ENCODE measurements at regions not wholly inside any gene's neighbourhood (a gene's known extent, or its start where the extent isn't known, plus 50 kb on each side); places are given as distances from the start of the nearest gene placed in this dataset.

DNA sequence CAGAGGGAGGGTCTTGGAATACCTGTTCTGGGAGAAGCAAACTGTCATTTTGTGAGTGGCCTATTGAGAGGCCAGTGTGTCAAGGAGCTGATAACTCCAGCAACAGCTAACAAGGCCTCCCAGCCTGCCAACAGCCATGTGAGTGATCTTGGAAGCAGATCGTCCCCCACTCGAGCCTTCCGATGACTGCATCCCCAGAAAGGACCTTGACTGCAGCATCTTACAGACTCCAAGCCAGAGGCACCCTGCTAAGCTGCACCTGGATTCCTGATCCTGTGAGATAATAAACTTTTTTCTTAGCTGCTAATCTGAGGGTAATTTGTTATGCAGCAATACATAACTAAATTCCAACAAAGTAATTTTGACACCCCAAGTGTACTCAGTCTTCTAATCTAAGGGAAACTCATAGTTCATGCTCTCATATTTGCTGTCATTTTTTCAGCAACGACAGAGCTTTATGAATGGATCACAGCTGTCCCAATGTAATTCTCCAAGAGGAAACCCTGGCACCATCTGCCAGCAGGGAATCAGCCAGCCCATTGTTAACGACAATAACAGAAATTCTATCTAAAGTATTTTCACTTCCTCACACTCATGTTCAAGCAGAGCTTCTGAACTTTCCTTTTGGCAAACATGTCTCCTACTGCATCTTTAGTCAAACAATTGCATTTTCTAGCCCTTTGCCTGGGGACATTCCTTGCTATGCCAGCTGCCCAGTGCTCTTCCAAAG, 470.2 kb upstream of the BTBD3 start:
- no peak for DNase-seq (ENCODE audit: low read depth in 2 of 2)

DNA sequence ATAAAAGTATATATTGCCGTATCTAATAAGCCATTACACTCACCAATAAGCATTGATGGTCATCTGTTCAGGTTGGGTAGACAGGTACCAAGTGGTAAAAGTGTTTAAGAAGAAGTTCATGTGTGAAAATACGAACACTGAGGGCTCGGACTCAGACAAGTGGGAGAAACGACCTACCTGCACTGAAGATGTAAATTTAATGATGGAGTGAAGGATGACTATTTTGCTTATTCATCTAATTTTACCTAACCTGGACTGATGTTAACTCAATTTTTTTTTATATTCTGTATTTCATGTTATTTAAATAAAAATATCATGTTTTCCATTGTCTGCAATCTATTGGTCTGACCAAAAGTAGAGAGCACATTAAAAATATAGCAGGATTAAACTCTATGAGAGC, 469.1 kb upstream of the BTBD3 start:
- no peak for DNase-seq (ENCODE audit: low read depth in 2 of 2)

DNA sequence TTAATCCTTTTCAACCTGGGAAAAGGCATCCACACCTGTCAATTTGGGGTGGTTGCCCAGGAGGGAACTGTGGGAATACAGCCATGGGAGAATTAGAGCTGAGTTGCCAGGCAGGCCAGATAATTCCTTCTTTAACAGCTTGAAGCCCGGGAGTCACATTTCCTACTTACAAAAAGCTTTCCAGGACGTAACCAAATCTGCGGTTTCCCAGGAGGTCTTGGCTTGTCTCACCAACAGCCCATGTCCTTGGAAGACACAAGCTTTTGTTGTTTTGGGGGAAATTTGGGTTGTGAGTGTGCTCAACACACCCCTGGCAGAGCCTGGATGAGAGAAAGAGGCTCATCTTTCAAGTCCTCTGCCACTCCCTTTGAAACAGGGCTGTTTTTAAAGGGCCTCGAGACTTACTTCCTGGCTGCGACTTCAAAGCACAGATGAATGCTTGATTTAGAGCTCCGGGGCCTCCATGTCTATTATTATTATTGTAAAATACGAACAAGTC, 465.9 kb upstream of the BTBD3 start:
- DNase-seq (ENCODE audit: low read depth in 2 of 2) = no peak

DNA sequence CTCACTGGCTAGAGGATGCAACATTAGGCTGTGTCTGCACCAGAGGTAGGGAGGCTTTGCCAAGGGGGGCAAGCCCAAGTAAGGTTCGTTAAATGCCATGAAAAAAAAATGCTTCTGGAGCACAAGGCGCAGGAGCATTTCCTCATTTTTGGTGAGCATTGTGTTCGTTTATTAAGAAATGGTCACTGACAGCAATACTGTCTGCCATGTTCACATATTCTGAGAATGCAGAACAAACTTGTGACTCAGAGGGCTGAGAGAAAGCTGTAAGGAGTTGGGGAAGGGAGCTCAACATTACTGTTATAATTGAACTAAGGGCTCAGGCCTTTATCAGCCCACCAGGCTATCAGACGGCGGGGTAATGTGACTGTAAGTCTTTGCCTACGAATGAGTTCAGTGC, 465.4 kb upstream of the BTBD3 start:
- no peak for DNase-seq (ENCODE audit: low read depth in 2 of 2)

DNA sequence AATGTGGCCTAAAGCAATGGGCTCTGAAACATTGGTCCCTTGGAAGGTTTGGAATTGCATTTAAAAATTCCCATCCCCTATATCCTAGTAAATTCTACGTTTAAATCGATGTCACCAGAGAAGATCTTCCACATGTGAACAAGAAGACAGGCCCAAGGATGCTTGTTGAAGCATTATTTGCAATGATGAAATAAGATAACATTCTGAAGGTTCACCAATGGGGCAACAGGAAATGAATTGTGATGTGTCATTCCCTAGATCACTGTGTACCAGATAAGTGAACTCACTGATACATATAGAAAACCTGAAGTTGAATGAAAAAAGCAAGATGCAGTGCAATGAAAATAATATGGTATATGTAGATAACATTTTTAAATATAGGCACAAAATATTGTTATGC, 464.3 kb upstream of the BTBD3 start:
- no peak for DNase-seq (ENCODE audit: low read depth in 2 of 2)

DNA sequence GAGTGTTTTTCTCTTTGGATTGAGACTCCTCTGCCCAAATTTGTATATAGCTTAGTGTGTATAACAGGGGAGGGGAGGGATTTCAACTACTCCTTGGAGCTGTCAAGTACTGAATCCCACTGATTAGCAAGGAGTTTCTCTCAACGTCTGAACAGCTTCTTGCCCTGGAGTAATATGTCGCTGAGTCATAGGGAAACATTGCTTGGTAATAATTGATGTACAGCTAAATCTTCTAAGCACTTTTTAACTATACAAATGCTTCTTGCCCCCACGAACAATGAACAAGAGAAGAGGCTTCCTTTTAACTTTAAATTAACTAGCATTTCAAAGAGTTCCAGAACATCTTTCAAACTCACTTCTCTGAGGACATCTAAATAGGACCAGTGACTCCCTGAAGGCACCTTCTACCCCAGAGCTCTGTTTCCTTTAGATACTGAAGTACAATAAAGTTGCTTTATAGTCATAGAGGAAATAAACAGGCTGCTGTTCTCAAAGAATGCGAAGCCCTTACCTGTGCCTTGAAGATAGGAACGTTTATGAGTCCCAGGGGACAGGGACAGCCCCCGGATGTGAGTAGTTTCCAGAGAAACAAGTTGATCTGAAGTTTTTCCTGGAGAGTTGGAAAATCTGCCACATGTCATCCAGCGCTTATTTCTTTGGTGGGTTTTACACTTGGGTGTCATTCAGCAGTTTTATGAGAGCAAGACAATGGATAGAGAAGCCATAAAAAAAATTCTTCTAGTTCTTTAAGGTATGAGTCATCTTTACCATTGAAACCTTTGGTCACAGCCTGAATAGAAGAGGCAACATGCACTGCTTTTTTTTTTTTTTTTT, 462.5 kb upstream of the BTBD3 start:
- no peak for DNase-seq (ENCODE audit: low read depth in 2 of 2)

DNA sequence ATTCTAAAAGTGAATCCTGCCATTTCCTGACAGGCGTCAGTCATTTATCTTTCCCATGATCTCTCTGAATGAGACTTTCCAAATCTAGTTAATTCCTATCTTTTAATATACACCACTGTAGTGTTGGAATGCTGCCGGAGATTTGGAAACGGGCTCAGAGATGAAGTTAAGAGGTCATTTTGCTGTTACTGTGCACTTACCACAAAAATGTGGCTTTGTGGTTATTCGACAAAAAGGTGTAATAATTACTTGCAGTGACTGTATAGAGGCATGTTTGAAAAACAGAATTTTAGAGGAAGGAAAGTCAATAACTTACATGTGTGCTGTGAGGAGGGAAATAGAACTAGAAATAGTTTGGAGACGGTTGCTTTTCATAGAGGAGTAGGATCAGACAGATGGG, 460.2 kb upstream of the BTBD3 start:
- DNase-seq (ENCODE audit: low read depth in 2 of 2) = no peak

DNA sequence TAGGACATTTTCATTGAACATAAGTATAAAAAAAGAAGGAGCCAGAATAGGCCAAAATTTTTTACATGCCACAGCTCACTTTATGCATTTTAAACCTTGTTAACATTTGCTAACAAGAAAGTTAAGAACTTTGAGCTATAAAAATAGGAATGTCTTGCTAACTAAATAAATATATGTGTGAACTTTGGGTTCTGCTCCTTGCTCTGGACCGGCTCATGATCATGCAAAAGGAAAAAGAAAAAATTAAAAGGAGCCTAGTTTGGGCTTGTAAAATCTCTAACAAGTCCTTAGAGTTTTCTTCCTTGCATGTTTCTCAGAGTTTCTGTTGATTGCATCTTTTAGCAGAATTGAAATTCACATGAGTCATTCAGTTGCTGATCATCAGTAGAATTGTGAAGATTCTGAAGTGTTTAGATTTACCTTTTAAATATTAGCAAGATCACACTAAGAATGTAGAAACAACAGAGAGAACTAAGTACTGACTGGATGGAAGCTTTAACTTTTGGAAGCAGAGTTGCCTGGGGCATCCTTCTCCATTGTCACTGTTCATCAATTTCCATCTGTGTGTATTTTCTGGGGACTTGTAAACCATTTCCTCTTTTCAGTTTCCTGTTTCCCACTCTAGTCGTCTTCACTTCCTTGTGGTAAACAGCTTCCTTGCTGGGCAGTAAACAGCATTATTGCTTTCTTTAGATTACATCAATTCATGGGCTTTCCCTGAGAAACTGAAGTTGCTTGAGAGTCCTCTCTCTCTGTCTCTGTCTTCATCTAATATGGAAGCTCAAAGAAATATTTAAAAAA, 458.4 kb upstream of the BTBD3 start:
- no peak for DNase-seq (ENCODE audit: low read depth in 2 of 2)

DNA sequence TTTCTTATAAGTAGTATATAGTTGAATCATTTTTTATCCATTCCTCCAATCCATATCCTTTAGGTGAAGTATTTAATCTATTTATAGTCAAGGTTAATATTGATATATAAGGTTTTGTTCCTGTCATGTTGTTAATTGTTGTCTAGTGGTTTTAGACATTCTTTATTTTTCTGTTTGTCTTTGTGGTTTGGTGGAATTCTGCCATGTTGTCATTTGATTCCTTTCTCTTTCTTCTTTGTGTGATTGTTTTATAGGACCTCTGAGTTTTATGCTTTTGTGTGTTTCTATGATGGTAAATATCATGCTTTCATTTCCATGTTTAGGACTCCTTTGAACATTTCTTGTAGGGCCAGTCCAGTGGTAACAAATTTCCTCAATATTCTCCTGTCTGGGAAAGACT, 450.3 kb upstream of the BTBD3 start:
- no peak for DNase-seq (ENCODE audit: low read depth in 2 of 2)

DNA sequence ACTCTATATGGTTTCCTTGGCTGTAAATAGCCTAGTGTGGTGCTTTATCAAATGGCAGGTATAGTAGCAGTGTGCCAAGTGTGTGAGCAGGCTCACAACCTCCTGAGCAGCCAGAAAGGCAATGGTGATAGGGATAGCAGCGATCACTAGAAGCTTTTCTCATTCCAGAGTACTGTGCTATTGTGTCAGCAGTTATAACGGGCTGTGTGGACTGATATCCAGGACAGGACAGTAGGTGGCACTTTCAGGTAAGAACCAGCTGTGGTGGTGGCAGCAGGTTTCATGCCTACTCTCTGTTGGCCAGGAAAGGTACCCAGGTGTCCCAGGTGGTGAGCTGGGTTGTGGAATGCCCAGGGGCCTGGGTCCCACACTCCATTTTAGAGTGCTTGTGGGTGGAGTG, 448.8 kb upstream of the BTBD3 start:
- no peak for DNase-seq (ENCODE audit: low read depth in 2 of 2)

DNA sequence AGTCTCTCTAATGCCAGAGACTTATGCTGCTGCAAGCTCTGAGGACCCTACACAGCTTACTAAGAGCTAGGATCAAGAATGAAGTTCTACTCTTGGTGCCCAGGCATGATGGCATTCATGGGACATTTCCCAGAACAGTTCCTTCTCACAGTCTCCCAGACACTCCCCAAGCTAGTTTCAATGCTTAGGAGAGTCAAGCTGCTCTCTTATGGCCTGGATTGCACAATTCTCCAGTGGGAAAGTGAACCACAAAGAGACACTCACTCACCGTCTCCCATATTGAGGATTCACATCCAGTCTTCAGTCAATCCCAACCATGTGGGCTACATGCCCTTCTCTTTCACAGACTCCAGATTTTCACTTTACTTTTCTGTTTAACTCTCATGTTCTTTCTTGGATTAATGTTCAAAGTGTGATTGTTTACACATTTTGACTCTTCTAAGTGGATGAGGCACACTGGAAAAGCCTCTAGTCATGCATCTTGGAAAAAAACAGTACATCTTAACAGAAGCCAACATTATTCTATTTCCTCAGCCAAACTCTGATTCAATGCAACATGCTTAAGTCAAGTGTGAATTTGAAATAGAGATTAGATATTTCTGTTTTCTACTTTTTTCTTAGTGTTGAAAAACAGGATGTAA, 447.8 kb upstream of the BTBD3 start:
- no peak for DNase-seq (ENCODE audit: low read depth in 2 of 2)

DNA sequence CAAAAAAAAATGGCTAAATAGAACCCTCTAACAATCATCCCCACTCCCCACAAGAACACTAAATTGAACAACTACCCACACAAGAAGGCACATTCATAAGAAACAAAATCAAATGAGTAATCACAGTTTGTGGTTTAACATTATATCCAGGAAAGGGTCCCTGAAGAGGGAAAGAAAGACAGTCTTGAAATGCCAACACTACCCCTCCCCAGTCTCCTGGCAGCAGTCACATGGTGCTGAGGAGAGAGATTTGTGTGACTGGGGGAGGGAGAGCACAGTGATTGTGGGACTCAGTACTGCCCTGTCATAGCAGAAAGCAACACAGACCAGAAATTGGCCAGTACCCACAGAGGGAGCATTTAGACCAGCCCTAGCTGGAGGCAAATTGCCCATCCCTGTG, 443.7 kb upstream of the BTBD3 start:
- DNase-seq (ENCODE audit: low read depth in 2 of 2) = no peak

DNA sequence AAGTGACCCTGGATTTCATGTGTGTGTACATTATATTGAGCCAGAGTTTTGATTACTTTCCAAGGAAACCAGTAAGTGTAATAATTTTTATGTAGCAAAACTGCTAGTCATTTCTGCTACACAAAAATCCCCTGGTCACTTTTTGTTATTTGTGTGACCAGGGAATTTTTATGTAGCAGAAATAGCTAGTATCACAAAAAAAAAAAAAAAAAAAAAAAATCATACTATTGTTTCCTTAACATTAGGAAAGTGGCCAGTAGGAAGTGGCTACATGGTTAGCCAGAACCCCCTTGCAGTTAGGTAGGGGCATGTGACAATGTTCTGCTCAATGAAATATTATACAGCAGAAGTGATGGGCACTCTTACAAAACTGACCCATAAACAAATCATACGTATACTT, 434.0 kb upstream of the BTBD3 start:
- DNase-seq (ENCODE audit: low read depth in 2 of 2) = no peak

DNA sequence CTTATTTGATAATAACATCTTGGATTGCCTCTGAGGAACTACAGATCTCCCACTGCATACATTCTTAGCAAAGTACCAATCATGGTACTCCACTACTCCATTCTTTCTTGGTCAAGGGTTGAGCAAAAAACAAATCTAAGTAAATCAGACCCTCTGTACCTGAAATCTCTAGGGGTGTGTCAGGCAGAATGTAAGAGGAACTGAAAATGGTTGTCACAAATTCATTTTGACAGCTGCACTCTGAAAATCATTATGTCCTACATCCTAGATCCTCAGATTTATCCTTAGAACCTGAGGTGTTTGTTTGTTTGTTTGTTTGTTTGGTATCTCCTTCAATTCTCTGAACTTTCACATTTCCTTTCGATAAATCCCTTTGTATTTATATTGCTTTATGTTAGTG, 433.2 kb upstream of the BTBD3 start:
- DNase-seq (ENCODE audit: low read depth in 2 of 2) = no peak

DNA sequence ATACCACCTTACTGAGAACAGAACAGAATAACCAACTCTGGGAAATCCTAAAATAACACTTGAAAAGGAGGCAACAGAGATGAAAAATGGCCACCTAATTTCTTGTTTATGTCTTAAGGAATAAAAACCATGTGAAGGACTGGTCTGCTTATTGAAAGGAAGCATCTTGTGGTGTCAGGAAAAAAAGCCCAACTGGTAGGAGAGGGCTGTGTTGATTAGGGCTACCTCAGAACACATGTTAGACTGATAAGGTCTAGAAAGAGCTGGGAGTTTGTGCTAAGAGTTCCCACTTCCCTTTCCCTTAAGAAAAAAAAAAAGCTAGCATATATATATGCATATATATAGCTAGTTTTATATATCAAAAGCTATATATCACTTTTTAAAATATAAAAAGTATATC, 425.3 kb upstream of the BTBD3 start:
- DNase-seq (ENCODE audit: low read depth in 2 of 2) = no peak

DNA sequence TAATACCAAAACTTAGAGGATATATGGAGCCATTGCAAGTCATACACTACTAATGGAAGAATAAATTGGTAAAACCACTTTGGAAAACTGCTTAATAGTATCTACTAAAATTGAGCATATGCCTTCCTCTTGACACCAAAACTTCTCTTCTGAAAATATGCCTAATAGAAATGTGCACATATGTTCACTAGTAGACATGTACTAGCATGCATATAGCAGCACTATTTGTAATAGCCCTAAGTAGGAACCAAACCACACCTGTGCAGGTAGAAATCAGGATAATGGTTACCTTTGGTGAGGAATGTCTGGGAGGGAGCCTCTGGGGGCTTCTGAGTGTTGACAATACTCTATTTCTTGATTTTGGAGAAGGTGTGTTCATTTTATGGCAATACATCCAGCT, 424.8 kb upstream of the BTBD3 start:
- DNase-seq (ENCODE audit: low read depth in 2 of 2) = no peak

DNA sequence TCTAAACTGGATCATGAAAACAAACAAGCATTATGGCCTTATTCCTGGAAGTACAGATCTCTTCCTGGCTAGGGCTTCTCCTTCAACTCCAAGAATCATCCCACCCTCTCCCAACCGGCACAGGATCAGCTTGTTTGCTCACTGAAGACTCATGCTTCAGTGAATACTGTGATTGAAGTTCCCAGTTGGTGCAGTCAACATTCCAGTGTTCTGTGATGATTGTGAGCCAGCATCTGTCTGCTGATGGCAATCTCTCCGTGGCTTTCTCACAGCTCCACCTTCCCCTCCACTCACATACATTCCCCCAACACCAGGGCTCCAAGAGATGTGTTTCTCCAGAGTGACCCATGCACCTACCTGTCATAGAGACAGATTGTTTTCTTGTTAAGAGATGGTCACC, 421.3 kb upstream of the BTBD3 start:
- DNase-seq (ENCODE audit: low read depth in 2 of 2) = no peak

DNA sequence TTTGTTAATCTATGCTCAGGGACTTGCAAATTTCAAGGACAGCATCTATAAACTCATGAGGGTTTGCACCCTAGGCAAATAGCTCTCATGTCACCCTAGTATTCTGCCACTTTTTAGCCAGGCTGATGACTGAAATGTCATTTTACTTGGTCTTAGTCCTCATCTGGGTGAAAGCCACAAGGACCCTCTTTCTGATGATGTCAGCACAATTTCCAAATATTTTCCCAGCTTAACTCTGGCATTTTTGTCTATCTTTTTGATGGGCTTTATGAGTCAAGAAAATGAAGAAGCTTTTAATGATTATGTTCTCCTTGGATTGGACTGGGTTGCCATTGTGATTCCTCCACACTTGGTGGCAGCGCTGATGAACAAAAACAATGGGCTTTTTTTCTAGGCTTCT, 420.1 kb upstream of the BTBD3 start:
- DNase-seq (ENCODE audit: low read depth in 2 of 2) = no peak

DNA sequence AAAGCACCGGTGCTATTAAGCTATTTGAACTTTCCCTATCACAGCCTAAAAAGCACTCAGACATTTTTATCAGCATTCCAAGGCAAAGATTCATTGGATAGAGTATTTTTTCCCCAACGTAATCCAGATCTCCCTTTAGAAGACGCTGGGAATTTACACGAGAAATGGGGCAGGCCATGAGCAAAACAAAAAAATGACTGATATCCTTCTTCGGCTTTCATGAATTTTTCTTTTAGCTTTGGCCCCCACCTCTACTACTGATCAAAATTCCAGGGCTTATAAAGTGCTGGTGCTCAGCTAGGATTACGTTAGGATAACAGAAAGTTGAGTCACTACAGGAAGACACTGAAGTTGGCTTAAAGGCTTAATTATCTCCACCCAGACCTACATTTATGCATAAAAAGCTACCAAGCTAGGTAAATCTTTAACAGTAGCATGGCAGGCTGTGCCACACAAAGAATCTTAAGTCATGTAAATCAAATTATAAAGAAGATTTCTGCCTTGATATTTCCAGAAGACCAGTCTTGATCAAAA, 418.5 kb upstream of the BTBD3 start:
- DNase-seq (ENCODE audit: low read depth in 2 of 2) = no peak

DNA sequence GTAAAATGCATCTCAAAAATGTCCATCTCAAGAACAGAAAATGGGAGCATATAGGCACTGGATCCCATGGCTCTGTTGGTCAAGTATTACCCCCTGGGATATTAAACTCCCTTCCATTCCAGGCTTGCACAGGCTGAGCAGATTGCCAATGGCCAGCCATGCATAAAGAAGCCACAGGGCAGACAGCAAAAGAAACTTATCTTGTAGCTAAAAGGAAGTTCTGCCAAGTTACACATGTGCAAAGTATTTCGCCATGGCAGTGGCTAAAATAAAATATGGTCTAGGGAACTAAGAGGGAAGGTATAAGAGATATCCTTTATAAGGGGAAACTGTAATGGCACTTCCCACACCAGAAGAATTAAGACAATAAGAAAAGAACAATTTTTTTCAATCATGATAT, 415.6 kb upstream of the BTBD3 start:
- no peak for DNase-seq (ENCODE audit: low read depth in 2 of 2)

DNA sequence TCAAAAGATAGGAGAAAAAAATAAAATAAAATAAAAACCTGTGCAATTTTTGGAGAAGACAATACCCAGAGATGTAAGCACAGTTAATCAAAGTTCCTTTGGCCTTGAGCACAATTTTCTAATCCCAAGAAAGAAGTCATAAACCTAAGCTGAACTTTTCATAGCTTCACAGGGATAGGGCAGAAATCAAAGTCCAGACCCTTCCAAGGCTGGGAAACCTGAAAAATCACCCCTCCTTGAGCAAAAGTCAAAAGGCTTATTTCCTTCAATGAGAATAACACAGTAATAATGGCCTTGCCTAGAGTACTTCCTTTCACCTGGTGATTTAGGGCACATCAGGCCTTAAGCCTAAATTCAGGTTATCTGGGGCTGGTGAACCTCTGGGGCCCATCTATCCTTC, 415.0 kb upstream of the BTBD3 start:
- no peak for DNase-seq (ENCODE audit: low read depth in 2 of 2)

DNA sequence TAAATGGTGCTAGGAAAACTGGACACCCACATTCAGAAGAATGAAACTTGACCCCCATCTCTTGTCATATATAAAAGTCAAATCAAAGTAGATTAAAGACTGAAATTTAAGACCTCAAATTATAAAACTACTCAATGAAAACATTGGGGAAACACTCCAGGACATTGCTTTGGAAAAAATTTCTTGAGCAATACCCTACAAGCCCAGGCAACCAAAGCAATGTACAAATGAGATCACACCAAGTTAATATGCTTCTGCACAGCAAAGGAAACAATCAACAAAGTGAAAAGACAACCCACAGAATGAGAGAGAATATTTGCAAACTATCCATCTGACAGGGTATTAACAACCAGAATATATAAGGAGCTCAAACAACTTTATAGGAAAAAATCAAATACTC, 407.9 kb upstream of the BTBD3 start:
- DNase-seq (ENCODE audit: low read depth in 2 of 2) = no peak

Data from stimulated activated CD4-positive, alpha-beta T cell treated with anti-CD3 and anti-CD28 coated beads, Interleukin-15, amount 100 ng/mL, for 48 hours (primary cell).